ENCODE measurements at regions not wholly inside any gene's neighbourhood (a gene's known extent, or its start where the extent isn't known, plus 50 kb on each side); places are given as distances from the start of the nearest gene placed in this dataset.
"Not testable (repeated sequence)": the region's sequence is repeated elsewhere in the genome, so short reads cannot be mapped to it uniquely, and the experiment has no call there.

DNA sequence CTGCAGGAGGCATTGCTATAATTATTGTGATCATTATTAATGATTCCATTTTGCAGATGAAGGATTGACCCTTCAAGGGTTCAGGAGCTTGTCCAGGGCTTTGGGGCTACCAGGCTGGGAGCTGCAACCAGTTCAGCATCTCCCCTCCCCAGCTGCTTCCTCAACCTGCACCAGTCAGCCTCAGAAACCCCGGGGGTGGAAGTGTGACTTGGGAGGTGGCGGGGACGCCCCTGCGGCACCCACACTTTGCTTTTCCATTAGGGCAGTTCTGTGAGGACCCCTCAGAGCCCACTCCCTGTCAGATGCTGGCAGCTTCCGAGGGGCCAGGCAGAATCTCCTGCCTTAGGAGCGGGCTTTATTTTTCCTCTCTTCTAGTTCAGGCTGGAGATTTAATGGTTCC lies 85.6 kb downstream of the OLFM1 start:
- H3K27ac ChIP-seq (replicated peaks in 1 of 4): no peak overlapping the region

GRCh38 chr9:135174248-135174647 lies 86.8 kb downstream of the OLFM1 start:
- DNase-seq (ENCODE audit: extremely low spot score): no peak
- intact Hi-C loops (cut with DNase I): no loop called here
- WGBS: 100% methylated on average over 1 of the region's 6 CpGs
- Histone ChIP-seq H3K4me3 (no peak overlapping the region), H3K4me1 (no peaks in the 10 kb centered on the region), H3K9me3 (no peaks in the 10 kb centered on the region), H3K27me3 (peaks cover 0 to 52% (median 0%) of the 10 kb centered on the region in 4 donors), H3K27ac (replicated peaks in 1 of 4) (no peak overlapping the region), H3K36me3 (no peaks in the 10 kb centered on the region)
- TF ChIP-seq CTCF (IDR thresholded peaks at IDR 0.05): no peak
- no peak for TF ChIP-seq POLR2AphosphoS5 (IDR thresholded peaks at IDR 0.05)
- TF ChIP-seq POLR2A (IDR thresholded peaks at IDR 0.05; ENCODE audit: low read depth): no peak
- TF ChIP-seq EP300 (IDR thresholded peaks at IDR 0.05): no peak

More for the DNA sequence above, 85.6 kb downstream of the OLFM1 start:
- no peak for TF ChIP-seq POLR2A (IDR thresholded peaks at IDR 0.05; ENCODE audit: low read depth)
- TF ChIP-seq CTCF (IDR thresholded peaks at IDR 0.05): no peak
- no peak for TF ChIP-seq POLR2AphosphoS5 (IDR thresholded peaks at IDR 0.05)
- no peak for TF ChIP-seq EP300 (IDR thresholded peaks at IDR 0.05)
- H3K9me3 ChIP-seq: no peaks in the 10 kb centered on the region
- peaks cover 0 to 64% (median 0%) of the 10 kb centered on the region in 4 donors for H3K27me3 ChIP-seq
- 100% methylated on average over 2 of the region's 6 CpGs for WGBS
- DNase-seq (ENCODE audit: extremely low spot score): no peak
- no peaks in the 10 kb centered on the region for H3K36me3 ChIP-seq
- H3K4me3 ChIP-seq: no peak overlapping the region
- intact Hi-C loops (cut with DNase I): no loop called here
- no peaks in the 10 kb centered on the region for H3K4me1 ChIP-seq

- 83% methylated on average over 11 of the region's 11 CpGs for WGBS
- DNase-seq (ENCODE audit: extremely low spot score): no peak
Observed at GRCh38 chr9:135174981-135175380, 87.5 kb downstream of the OLFM1 start.

DNA sequence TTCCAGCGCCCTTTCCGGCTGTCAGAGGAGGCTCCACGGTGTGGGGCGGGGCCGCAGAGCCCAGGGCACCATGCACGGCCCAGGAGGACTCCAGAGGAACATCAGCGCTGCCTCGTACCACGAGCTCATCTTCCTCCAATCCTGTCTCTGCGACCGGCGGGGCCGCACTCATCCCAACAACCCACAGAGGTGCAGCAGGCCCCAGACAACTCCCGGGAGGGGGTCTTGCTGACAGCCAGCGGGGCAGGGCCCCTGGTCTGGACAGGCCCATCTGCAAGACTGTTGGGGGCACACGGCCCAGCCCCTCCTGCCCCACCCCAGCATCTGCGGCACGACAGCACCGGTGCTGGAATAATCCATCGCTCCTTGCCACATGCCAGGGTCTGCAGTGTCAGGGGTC lies 88.8 kb downstream of the OLFM1 start:
- no peaks in the 10 kb centered on the region for H3K36me3 ChIP-seq
- TF ChIP-seq CTCF (IDR thresholded peaks at IDR 0.05) (no peak), POLR2AphosphoS5 (IDR thresholded peaks at IDR 0.05) (no peak), POLR2A (IDR thresholded peaks at IDR 0.05; ENCODE audit: low read depth) (no peak), EP300 (IDR thresholded peaks at IDR 0.05) (no peak)
- no peaks in the 10 kb centered on the region for H3K4me1 ChIP-seq
- no peak for DNase-seq (ENCODE audit: extremely low spot score)
- no peaks in the 10 kb centered on the region for H3K9me3 ChIP-seq
- no peak overlapping the region for H3K4me3 ChIP-seq
- H3K27me3 ChIP-seq: peaks cover 0 to 60% (median 0%) of the 10 kb centered on the region in 4 donors
- intact Hi-C loops (cut with DNase I): no loop called here
- WGBS: 87% methylated on average over 3 of the region's 20 CpGs
- H3K27ac ChIP-seq (replicated peaks in 1 of 4): no peak overlapping the region

More at GRCh38 chr9:135174981-135175380, 87.5 kb downstream of the OLFM1 start:
- Histone ChIP-seq H3K27ac (replicated peaks in 1 of 4) (no peak overlapping the region), H3K27me3 (peaks cover 0 to 57% (median 0%) of the 10 kb centered on the region in 4 donors), H3K9me3 (no peaks in the 10 kb centered on the region), H3K4me1 (no peaks in the 10 kb centered on the region), H3K4me3 (no peak overlapping the region), H3K36me3 (no peaks in the 10 kb centered on the region)
- TF ChIP-seq EP300 (IDR thresholded peaks at IDR 0.05): no peak
- TF ChIP-seq POLR2A (IDR thresholded peaks at IDR 0.05; ENCODE audit: low read depth): no peak
- TF ChIP-seq POLR2AphosphoS5 (IDR thresholded peaks at IDR 0.05): no peak
- no peak for TF ChIP-seq CTCF (IDR thresholded peaks at IDR 0.05)
- intact Hi-C loops (cut with DNase I): no loop called here

GRCh38 chr9:135177562-135177961 lies 90.1 kb downstream of the OLFM1 start:
- WGBS: 76% methylated on average over 2 of the region's 2 CpGs
- intact Hi-C loops (cut with DNase I); H3K27ac ChIP-seq (replicated peaks in 1 of 4); H3K4me3 ChIP-seq; H3K36me3 ChIP-seq; H3K9me3 ChIP-seq; DNase-seq (ENCODE audit: extremely low spot score); H3K4me1 ChIP-seq: not testable (repeated sequence)
- H3K27me3 ChIP-seq: peaks cover 0 to 73% (median 0%) of the 10 kb centered on the region in 4 donors
